Vagina (tissue), 2 donors: ENCODE measurements at regions not wholly inside any gene's neighbourhood (a gene's known extent, or its start where the extent isn't known, plus 50 kb on each side); places are given as distances from the start of the nearest gene placed in this dataset.
"Not testable (repeated sequence)": the region's sequence is repeated elsewhere in the genome, so short reads cannot be mapped to it uniquely, and the experiment has no call there.

Source experiments
- POLR2AphosphoS5 ChIP-seq, 2 donors: sonication (generic); formaldehyde crosslinking; IDR thresholded peaks; one replicate each; pipeline ENCODE4 v1.9.0; 2017; ENCODE audit warnings: antibody characterized with exemption in 2 of 2, mild to moderate bottlenecking in 2 of 2, low read depth in 1 of 2; ENCODE audit not compliant: insufficient read depth in 1 of 2
- TF ChIP-seq, protein P1 (sequence below), 3 experiments: fragments of 450-650 bp in 2 of 3; fragments of 200-600 bp in 1 of 3; sonication (generic) in 1 of 3; IDR thresholded peaks; one replicate each; pipeline ENCODE4 v1.5.1; 2017 to 2019; ENCODE audit warnings: antibody characterized with exemption in 3 of 3, mild to moderate bottlenecking in 2 of 3, moderate library complexity in 2 of 3

DNA sequence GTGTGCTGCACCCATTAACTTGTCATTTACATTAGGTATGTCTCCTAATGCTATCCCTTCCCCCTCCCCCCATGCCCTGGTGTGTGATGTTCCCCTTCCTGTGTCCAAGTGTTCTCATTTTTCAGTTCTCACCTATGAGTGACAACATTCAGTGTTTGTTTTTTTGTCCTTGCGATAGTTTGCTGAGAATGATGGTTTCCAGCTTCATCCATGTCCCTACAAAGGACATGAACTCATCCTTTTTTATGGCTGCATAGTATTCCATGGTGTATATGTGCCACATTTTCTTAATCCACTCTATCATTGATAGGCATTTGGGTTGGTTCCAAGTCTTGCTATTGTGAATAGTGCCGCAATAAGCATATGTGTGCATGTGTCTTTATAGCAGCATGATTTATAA, 316.7 kb downstream of the ACTR3B start:
- TF ChIP-seq, protein P1, sequence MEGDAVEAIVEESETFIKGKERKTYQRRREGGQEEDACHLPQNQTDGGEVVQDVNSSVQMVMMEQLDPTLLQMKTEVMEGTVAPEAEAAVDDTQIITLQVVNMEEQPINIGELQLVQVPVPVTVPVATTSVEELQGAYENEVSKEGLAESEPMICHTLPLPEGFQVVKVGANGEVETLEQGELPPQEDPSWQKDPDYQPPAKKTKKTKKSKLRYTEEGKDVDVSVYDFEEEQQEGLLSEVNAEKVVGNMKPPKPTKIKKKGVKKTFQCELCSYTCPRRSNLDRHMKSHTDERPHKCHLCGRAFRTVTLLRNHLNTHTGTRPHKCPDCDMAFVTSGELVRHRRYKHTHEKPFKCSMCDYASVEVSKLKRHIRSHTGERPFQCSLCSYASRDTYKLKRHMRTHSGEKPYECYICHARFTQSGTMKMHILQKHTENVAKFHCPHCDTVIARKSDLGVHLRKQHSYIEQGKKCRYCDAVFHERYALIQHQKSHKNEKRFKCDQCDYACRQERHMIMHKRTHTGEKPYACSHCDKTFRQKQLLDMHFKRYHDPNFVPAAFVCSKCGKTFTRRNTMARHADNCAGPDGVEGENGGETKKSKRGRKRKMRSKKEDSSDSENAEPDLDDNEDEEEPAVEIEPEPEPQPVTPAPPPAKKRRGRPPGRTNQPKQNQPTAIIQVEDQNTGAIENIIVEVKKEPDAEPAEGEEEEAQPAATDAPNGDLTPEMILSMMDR (IDR thresholded peaks at IDR 0.05), result not testable (repeated sequence)
- not testable (repeated sequence) for TF ChIP-seq POLR2AphosphoS5 (IDR thresholded peaks at IDR 0.05; ENCODE audit: insufficient read depth in 1 of 2, low read depth in 1 of 2)
